ENCODE measurements at regions not wholly inside any gene's neighbourhood (a gene's known extent, or its start where the extent isn't known, plus 50 kb on each side); places are given as distances from the start of the nearest gene placed in this dataset.

GRCh38 chr4:176451443-176451842 lies 131.7 kb downstream of the SPCS3 start:
- TF ChIP-seq, protein P1, sequence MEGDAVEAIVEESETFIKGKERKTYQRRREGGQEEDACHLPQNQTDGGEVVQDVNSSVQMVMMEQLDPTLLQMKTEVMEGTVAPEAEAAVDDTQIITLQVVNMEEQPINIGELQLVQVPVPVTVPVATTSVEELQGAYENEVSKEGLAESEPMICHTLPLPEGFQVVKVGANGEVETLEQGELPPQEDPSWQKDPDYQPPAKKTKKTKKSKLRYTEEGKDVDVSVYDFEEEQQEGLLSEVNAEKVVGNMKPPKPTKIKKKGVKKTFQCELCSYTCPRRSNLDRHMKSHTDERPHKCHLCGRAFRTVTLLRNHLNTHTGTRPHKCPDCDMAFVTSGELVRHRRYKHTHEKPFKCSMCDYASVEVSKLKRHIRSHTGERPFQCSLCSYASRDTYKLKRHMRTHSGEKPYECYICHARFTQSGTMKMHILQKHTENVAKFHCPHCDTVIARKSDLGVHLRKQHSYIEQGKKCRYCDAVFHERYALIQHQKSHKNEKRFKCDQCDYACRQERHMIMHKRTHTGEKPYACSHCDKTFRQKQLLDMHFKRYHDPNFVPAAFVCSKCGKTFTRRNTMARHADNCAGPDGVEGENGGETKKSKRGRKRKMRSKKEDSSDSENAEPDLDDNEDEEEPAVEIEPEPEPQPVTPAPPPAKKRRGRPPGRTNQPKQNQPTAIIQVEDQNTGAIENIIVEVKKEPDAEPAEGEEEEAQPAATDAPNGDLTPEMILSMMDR (IDR thresholded peaks at IDR 0.05; ENCODE audit: low read depth, low read length) = no peak
- no peak overlapping the region for H3K4me3 ChIP-seq (replicated peaks in 1 of 2; ENCODE audit: low read depth in 2 of 2, low read length in 2 of 2)

DNA sequence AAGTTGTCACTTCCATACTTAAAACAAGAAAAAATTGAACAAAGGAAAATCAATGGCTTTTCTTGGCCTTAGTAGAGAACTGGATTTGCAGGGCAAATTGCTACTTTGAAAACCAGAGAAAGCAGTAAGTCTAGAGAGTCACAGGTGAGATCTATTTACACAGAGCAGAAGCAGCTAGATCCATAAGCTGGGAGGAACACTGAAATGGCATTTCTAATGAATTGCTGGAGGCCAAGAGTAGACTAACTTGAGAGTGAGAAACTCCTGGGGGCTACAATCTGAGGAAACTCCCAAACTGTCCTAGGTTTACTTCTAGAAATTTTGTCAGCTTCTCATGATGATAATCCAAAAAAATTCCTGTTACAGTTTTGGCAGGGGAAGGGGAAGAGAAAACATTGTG lies 133.3 kb downstream of the SPCS3 start:
- peak in 1 of 2 donors; percentile 30 for DNase-seq (ENCODE audit: low read depth in 2 of 2)
- no peak overlapping the region for H3K4me3 ChIP-seq (replicated peaks in 1 of 2; ENCODE audit: low read depth in 2 of 2, low read length in 2 of 2)
- TF ChIP-seq, protein P1 (IDR thresholded peaks at IDR 0.05; ENCODE audit: low read depth, low read length) = no peak

More at GRCh38 chr4:176451443-176451842, 131.7 kb downstream of the SPCS3 start:
- DNase-seq (ENCODE audit: low read depth in 2 of 2) = no peak

GRCh38 chr4:176453658-176454057 lies 133.9 kb downstream of the SPCS3 start:
- TF ChIP-seq, protein P1 (IDR thresholded peaks at IDR 0.05; ENCODE audit: low read depth, low read length) = no peak
- DNase-seq (ENCODE audit: low read depth in 2 of 2) = no peak
- no peak overlapping the region for H3K4me3 ChIP-seq (replicated peaks in 1 of 2; ENCODE audit: low read depth in 2 of 2, low read length in 2 of 2)

GRCh38 chr4:176464748-176465147 lies 145.0 kb downstream of the SPCS3 start:
- no peak overlapping the region for H3K4me3 ChIP-seq (replicated peaks in 1 of 2; ENCODE audit: low read depth in 2 of 2, low read length in 2 of 2)
- TF ChIP-seq, protein P1 (IDR thresholded peaks at IDR 0.05; ENCODE audit: low read depth, low read length) = no peak
- DNase-seq (ENCODE audit: low read depth in 2 of 2) = no peak

DNA sequence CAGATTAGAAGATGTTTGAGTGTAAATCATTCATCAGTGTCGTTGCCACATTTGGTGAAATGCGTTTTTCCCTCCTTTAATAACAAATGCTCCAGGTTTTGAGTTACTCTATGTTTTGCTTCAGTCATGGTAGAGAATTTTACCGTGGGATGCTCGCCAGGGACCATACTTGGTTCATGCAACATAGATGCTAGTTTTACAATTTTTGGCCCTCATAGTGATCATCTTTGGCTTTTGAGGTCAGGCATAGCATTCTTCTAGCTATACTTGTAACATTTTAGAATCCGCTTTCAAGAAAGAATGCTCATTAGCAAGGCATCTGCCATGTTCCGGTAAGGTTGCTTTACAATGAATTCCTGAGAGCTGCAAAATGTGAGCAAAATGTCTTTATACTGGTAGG lies 147.2 kb downstream of the SPCS3 start:
- peak in 1 of 2 donors; percentile 31 for DNase-seq (ENCODE audit: low read depth in 2 of 2)
- TF ChIP-seq, protein P1 (IDR thresholded peaks at IDR 0.05; ENCODE audit: low read depth, low read length) = no peak
- H3K4me3 ChIP-seq (replicated peaks in 1 of 2; ENCODE audit: low read depth in 2 of 2, low read length in 2 of 2) = no peak overlapping the region

DNA sequence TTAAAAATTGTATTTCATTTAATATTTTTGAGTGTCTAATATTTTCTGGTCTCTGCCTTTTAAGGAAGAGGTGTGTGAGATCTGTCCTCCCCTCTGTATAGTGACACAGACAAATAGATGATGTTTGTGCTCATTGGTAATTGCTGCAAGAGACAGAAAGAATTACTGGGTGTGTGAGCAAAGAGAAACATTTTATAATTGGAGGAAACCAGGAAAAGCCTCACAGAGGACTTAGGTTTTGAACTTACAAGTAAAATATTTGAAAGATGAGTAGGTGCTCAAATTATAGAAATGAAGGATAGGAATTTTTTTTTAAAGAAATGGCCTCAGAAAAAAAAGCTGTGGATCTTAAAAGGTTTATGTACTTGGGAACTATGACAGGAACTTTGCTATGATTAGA lies 149.8 kb downstream of the SPCS3 start:
- DNase-seq (ENCODE audit: low read depth in 2 of 2) = no peak
- no peak overlapping the region for H3K4me3 ChIP-seq (replicated peaks in 1 of 2; ENCODE audit: low read depth in 2 of 2, low read length in 2 of 2)
- TF ChIP-seq, protein P1 (IDR thresholded peaks at IDR 0.05; ENCODE audit: low read depth, low read length) = no peak

- no peak overlapping the region for H3K4me3 ChIP-seq (replicated peaks in 1 of 2; ENCODE audit: low read depth in 2 of 2, low read length in 2 of 2)
- TF ChIP-seq, protein P1 (IDR thresholded peaks at IDR 0.05; ENCODE audit: low read depth, low read length) = no peak
- DNase-seq (ENCODE audit: low read depth in 2 of 2) = peak in 1 of 2 donors; percentile 71
Observed at GRCh38 chr4:176470671-176471070, 150.9 kb downstream of the SPCS3 start.
